Forelimb muscle (tissue), 1 donor: ENCODE measurements at regions not wholly inside any gene's neighbourhood (a gene's known extent, or its start where the extent isn't known, plus 50 kb on each side); places are given as distances from the start of the nearest gene placed in this dataset.

Experiments used
- DNase-seq: peaks from one replicate; pipeline ENCODE4 v3.0.0-alpha.2; 2013; ENCODE audit warnings: low read depth

DNA sequence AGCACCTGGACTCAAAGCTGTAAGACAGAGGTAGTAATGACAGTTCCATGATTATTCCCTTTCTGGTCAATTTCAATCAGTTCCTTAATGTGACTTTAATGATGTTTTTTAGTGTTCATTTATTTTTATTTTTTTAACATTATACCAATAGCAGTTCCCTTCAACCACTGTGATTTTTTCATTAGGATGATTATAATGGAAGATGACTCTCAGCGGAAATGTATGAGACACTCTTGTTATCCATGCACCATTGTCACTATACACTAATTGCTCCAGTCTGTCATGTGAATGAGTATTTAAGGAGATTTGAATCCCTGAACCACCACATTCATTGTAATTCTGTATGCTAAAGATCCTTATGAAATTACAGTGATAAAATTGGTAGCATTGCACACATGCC lies 2102.3 kb upstream of the AGA start:
- DNase-seq: no peak

DNA sequence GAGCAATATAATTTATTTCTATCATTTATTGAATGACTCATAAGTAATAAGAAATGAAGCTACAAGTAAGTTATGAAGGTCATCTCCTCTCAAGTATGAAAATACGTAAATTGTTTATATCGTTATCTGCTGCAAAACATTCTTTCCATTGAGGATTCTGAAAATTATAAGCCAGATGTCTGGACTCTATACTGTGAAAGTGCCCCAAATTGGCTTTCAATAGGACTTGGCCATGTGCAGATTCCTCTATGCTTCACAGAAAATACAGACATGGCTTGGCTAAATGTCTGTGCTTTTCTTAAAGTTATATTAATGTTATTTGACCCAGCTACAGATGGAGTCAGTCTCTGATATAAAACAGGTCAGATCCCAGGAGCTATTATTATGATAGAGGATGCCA lies 2109.9 kb upstream of the AGA start:
- no peak for DNase-seq

DNA sequence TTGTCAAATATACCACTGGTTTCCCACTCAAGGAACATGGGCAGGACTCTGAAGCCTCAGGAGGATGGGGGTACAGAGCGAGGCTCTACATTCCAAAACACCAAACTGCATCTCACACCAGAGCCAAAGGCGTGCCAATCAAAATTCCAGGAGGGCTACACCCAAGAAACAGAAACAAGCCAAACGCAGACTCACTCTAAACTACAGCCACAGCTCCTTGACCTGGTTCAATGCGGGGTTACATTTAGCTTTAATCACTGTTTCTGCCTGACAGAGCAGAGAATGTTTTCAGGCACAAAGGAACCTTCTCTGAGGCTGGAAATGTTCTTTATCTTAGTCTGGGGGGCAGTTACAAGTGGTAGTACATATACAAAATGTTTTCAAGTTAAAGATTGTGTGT lies 2121.5 kb upstream of the AGA start:
- no peak for DNase-seq

DNA sequence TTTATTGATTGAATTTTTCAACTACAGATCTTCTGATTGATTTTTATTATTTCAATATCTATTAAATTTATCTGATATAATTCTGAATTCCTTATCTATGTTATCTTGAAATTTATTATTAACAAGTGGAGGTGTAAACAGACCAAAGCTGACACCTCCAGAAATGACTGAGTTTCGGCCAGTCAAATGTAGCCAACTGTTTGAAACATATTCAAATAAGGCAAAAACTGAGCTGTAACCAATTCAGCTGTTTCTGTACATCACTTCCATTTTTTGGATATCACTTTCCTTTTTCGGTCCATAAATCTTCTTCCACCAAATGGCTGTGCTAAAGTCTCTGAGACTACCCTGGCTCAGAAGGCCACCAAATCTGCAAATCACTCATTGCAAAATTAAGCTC lies 2127.3 kb upstream of the AGA start:
- no peak for DNase-seq

DNA sequence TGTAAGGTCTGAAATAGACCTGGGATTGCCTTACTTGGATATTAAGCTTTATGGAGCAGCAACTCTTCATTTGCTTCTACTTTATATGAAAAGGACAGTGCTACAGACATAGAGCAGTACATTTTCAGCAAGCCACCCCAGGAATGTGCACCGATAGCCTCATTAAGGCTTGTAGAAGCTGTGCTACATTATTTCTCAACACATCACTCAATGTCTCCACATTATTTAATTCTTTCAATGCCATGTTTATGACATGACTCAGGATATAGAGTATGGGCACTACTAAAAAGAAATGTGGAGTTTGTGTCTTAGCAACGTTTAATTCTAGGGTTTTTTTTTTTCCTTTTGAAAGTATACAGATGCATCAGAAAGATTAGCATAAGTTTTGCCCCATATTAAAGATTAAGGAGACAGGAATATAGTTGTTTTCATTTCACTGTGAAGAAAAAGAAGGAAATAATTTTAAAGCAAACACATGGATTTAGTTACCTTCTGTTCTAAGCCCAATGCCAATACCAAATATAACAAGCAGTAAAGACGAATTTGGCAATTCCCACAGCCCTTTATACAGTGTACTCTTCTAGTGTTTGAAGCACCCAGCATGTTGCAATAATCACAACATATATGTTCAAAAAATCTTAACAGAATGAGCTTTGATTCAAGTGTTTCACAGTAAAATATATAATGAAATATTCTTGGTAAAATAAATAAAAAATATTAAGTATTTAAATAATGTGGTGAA lies 2140.1 kb upstream of the AGA start:
- no peak for DNase-seq

DNA sequence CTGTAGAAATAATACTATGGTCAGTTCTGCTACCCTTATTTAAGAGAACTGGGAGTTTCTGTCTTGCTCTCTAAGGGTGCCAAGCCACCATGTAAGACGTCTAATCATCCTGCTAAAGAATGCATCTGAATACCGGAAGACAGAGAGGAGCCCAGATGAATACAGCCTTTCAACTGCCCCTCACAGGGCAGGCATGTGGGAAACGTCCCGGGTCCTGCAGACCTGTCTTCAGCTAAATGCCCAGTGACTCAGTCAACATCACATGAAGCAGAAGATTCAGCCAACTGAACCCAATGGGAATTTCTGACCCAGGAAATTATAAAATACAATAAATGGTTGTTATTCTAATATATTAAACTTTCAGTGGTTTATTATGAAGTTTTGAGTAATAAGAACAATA lies 2141.0 kb upstream of the AGA start:
- DNase-seq: no peak

DNA sequence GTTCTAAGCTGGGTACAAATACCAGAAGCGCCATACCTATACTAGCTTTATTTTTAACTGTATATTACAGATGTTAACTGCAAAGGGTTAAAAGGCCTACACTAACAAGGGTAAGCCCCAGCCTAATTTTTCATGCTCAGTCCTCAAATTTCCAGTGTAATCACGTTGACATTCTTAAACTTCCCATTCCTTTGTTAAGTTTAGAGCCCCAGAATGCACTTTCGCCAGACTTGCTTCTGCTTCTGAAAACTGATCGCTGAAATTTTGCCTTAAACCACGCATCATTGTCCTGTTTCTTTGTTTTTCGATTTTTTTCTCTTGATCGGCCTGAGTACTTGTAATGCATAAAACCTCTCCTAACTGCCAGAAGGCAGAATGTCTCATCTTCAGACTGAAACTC lies 2141.9 kb upstream of the AGA start:
- no peak for DNase-seq

DNA sequence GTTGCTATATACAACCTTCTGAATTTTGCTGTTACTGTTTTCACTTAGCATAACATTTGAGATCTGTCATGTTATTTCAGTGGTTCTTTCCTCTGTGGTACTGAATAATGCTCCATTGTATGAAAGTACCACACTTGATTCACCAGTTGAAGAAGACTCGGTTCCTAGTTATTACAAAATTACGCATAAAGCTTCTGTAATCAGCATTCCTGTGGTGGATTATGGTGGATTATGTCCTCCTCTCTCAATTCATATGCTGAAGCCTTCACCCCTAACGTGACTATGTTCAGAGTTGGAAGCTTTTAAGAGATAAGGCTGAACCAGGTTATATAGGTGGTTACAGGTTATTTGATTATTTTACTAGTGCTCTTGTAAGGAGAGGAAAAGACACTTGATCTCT lies 2143.5 kb upstream of the AGA start:
- DNase-seq: no peak

DNA sequence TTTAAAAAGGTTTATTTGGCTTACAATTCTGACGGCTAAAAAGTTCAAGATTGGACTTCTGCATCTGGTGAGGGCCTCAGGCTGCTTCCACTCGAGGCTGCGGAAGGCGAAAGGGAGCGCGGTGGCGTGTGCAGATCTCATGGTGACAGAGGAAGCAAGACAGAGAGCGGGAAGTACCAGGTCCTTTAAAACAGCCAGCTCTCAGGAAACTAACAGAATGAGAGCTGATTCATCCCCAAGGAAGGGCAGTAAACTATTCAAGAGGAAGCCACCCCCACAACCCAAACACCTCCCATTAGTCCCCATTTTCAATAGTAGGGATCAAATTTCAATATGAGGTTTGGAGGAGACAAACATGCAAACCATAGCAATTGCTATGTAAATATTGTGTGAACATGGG lies 2144.2 kb upstream of the AGA start:
- DNase-seq: no peak

DNA sequence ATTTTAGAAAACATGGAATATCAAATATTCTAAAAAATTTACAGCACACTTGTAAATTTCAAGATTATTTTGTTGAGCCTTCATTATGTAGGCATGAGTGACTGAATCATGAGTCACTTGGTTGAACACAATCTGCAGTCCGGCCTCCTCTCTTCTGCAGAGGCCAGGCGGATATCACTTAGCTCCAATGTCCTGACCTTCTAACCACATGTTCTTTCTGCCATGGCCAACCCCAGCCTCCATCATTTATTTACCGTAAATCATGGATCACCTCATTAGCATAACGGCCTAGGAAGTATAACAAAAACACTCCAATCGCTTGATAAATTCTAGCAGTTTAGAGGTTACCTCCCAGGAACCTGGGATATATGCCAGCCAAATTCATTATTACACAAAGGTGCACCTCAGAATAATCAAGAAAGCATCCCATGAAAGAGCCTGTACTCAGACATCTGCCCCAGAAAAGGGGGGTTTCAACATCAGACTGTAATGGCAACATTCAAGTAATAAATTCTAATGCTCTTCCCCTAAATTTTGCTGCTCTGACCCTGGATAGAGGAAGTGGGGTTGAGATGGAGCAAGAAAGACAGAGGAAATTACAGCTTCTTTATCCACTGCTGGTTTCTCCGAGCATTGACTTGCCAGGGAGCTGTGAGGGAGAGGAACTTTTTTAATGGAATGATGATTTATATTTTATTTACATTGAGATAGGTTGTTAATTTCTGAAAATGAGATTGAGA lies 2153.6 kb upstream of the AGA start:
- no peak for DNase-seq

DNA sequence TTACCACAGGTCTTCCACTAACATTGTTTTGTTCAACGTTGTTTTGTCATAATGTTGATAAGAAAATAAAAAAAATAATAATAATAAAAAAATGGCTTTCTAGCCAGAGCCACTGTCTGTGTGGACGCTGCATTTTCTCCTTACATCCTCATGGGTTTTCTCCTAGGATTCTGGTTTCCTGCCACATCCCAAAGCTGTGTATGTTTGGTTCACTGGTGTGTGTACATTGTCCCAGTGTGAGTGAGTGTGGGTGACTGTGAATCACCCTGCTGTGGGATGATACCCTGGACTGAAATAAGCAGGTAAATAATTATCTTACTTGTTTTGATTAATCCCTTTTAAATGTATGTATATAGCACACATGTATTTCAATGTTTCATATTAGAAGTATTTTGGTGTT lies 2154.4 kb upstream of the AGA start:
- DNase-seq: no peak

DNA sequence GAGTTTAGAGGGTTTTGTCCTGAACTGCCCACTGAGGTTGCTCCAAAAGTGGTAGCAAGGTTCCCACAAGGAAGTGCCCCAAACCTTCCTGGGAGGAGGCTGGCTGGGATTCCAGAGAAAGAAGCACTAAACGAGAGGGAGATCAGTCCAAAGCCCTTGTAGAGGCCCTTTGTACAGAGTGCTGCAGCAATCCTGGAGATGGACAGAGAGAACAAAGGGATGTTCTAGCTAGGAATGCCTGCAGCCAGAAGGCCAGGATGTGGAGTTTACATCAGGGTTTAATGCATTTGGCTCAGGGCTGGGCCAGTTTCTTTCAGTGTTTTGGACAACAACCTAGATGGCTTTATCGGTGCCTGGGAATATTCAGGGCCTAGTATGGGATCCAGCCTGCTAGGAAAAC lies 2155.1 kb upstream of the AGA start:
- DNase-seq: no peak

DNA sequence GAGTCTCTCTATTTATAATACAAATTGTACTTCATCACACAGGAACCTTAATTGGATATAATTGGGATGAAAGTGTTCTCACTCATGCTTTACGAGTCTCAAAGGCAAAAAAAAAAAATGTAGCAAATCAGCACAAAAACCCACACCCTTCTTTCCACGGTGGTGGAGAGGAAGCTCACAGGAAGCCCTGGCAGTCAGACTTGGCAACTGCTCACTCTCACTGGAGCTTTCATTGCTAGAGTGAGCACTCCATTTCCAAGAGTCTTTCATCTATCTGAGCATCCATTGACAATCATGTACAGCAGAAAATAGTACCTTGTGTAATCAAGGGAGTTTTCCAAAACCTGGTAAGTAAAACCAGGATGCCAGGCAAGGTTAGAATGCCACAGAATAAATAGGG lies 2159.4 kb upstream of the AGA start:
- DNase-seq: no peak

DNA sequence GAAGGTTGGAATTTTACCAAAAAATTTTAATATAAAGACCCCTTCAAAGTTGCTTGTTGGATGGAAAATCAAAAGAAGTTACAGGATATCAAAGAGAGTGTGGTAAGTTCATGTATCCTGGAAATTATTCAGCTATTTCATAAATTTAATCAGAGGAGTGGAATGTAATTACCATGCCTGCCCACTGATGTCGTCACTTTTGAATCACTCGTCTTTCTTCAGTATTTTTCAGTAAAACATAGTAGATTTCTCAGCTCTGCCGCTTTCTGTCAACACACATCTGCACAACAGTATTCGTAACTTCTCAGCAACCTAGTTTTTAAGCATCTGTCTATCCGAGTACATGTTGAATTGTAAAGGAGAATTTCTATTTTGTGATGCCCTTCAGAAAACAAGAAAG lies 2163.0 kb upstream of the AGA start:
- DNase-seq: no peak

DNA sequence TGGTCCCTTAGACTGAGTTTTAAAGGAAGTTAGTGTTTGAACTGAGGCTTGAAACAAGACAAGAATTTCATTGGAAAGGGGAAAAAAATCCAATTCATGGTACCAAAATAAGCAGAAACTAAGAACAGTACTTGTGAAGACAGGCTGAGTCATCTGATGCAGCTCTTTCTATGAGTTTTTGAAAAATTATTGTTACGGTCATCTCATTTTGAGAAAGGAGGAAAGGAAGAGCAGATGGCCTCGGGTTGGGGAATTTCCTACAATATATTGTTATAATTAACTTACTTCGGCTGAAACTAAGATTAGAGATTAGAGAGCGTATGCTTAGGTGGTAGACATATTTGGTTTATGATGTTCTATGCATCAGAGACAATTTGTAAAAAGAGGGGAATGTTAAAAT lies 2164.8 kb upstream of the AGA start:
- no peak for DNase-seq

DNA sequence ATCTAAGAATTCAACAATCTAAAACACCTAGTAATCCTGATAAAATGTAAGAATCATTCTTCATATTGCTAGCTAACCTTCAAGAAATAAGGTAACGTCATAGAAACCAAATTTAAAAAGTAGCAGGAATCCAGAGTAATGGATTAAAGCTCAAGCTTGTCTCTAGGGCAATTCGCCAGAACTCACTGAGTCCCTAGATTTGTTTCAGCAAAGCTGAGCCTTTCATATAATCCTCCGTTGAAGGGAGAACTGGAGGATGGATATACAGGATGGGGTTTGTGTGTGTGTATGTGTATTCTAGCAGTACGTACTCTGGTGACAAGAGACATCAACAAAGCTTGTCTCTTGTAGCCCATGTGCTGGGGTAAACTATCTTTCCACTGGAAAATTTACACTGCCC lies 2173.5 kb upstream of the AGA start:
- no peak for DNase-seq

DNA sequence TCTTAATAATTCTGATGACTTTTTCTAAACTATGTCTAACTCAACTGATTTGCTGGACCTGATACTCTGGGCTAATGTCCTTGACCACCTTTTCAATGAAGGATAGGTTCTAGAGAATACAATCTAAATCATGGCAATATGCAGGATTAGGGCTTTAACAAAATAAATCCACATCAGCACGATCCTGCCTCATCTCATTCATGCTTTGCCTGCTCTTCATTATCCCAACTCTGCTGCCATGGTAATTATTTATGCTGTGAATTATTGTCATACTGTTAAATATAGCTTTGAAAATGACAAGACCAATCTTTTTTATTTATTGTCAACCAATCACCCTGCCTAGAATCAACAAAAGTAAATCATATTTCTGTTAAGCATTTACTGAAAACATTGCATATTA lies 2176.7 kb upstream of the AGA start:
- DNase-seq: no peak

DNA sequence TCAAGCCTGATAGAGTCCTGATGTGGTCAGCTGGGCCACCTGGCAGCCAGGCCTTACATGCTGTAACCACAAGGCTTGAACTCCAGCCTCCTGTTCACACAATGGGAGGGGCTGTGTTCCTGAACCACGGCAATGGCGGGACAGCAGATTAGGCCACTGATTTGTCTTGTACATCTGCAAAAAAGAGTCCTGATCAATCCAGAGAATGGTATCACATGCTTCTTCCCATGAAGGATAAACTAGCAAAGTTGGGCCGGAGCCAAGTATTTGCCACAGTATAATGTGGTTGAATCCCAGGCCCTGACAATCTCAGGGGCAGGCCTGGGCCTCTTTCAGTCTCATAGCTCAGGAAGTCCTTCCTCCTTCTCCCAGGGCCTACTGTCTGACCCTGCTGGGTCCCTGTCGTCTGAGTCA lies 2182.5 kb upstream of the AGA start:
- no peak for DNase-seq

DNA sequence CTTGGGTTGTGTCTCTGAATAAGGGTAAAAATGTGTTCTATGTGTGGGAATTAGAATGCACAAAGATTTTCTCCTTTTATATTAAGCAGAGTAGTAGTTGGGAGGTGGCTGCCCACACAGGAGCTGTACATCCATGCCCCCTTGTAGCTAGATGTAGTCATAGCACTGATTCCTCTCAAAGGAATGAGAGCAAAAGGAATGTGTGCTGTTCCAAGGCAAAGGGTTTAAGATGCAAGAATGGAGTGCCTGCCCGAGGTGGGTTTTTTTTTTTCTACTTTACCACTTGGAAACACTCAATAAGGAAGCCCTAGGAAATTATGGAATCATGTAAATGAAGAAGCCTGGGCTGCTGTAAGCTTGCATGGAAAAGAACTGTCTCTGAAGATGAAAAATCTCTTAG lies 2183.2 kb upstream of the AGA start:
- no peak for DNase-seq

DNA sequence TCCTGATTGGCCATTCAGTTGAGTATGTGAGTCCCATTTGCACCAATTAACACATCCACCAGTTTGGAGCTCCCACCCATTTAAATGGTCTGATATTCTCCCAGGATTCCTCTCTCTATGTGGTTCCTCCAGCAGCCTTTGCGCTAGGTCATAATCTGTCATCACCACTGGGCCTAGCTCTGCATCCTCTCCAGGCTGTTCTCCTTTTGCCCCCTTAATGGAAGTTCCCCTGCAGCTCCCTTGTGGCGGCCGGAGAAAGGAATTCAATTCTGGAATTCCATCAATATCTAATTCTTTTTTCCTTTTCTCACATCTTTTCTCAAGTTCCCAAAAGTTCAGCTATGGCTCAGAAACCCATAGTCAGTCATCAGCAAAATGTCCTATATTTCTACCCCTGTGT lies 2184.4 kb upstream of the AGA start:
- DNase-seq: no peak

DNA sequence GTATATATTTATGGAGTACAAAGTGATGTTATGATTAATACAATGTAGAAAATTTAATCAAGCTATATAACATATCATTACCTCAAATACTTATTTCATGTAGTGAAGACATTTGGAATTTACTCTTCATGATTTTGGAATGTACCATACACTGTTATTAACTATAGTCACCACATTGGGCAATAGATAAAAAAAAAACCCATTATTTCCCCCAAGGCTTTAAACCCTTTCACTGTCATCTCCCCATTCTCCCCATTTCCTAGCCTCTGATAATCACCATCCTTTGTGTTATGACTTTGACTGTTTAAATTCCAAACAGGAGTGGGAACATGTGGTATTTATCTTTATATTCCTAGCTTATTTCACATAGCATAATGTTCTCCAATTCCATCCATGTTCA lies 2189.1 kb upstream of the AGA start:
- DNase-seq: no peak

DNA sequence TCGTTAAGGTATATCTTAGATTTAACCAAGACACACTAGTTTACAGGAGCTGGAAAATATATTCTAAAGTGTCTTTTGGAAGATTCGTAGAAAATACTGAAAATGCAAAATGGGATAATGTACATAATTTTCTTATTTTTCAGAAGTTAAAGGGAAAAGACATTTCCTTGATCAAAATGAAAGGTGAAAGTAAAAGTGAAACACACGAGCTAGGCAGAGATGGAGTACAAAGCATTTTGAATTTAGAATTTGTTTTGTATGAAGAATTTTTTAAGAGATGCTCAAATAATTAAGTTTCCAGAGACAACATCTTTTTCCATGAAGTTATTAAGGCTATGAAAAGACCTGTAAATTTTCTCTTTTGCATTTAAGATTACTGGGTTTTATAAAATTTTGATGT lies 2192.6 kb upstream of the AGA start:
- DNase-seq: no peak

DNA sequence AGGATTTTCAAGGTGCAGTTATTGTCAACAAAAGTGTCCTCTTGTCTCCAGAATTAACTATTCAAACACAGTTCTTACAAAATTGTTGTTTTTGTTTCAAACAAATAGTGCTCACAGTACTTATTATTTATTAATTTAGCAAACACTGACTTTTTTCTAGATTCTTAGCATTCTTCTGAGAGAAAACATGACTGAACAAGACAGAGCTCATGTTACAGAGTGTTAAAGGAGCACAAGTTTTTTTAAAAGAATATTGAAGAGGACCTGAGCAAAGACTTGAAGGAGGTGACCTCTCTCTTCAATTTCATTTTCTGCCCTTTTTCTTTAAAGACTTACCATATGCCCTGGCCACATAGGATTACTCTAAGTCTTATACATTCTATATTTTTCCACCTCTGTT lies 2220.3 kb upstream of the AGA start:
- no peak for DNase-seq
